ENCODE measurements at regions not wholly inside any gene's neighbourhood (a gene's known extent, or its start where the extent isn't known, plus 50 kb on each side); places are given as distances from the start of the nearest gene placed in this dataset.

- TF ChIP-seq, protein P1, sequence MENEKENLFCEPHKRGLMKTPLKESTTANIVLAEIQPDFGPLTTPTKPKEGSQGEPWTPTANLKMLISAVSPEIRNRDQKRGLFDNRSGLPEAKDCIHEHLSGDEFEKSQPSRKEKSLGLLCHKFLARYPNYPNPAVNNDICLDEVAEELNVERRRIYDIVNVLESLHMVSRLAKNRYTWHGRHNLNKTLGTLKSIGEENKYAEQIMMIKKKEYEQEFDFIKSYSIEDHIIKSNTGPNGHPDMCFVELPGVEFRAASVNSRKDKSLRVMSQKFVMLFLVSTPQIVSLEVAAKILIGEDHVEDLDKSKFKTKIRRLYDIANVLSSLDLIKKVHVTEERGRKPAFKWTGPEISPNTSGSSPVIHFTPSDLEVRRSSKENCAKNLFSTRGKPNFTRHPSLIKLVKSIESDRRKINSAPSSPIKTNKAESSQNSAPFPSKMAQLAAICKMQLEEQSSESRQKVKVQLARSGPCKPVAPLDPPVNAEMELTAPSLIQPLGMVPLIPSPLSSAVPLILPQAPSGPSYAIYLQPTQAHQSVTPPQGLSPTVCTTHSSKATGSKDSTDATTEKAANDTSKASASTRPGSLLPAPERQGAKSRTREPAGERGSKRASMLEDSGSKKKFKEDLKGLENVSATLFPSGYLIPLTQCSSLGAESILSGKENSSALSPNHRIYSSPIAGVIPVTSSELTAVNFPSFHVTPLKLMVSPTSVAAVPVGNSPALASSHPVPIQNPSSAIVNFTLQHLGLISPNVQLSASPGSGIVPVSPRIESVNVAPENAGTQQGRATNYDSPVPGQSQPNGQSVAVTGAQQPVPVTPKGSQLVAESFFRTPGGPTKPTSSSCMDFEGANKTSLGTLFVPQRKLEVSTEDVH (IDR thresholded peaks at IDR 0.05; ENCODE audit: low read depth, partially characterized antibody) = no peak
- TF ChIP-seq MAX (IDR thresholded peaks at IDR 0.05; ENCODE audit: low read depth, low read length) (no peak), ELK1 (IDR thresholded peaks at IDR 0.05; ENCODE audit: low read depth, low read length) (no peak)
Observed at GRCh38 chr9:17936365-17936764, 357.5 kb downstream of the SH3GL2 start (continued).

DNA sequence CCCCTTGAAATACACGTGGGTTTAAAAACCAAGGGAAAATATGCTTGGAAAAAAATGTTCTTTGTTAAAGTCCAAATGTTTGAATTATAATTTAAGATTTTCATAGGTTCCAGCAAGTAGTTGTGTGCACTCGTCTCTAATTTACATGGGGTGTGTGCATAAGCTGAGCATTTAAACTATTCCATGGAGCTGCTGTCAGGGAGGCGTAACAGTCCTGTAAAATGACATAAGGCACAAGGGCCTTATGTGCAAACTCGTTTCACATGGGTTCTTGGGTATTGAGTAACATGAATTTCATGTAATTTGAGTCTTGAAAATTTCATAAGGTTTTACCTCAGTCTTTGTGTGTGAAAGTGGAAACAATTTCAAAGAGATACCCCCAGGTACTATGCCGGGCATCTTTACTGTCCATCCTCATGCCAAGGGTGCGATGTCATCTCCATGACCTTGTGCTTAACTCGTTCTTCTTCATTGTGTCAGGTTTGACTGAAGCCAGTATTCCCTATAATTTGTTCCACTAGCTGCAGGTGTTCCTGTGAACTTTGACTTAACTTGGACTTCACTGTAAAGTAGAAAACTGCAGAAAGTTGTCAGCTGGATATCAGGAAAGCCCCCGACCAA lies 359.3 kb downstream of the SH3GL2 start:
- WGBS (ENCODE audit: insufficient coverage, insufficient replicate concordance, low lambda C conversion rate, missing lambda C conversion rate) = 13% methylated on average over 8 of the region's 8 CpGs
- Histone ChIP-seq H3K27ac (ENCODE audit: control insufficient read depth, insufficient read depth) (no peak overlapping the region), H3K36me3 (ENCODE audit: control insufficient read depth in 2 of 2, insufficient read depth in 2 of 2, low read length in 1 of 2) (no peaks in the 10 kb centered on the region), H3K9me3 (replicated peaks; ENCODE audit: control insufficient read depth, insufficient read depth, low read length) (no peaks in the 10 kb centered on the region), H3K9ac (ENCODE audit: control insufficient read depth, insufficient read depth, low read length) (no peak overlapping the region), H2AFZ (ENCODE audit: control insufficient read depth, low read depth, low read length) (no peak overlapping the region), H3K4me2 (ENCODE audit: control insufficient read depth, insufficient read depth) (no peak overlapping the region), H3K27me3 (replicated peaks in 1 of 2; ENCODE audit: control insufficient read depth in 2 of 2, insufficient read depth in 2 of 2, low read length in 1 of 2) (no peaks in the 10 kb centered on the region), H3K4me1 (ENCODE audit: control insufficient read depth, insufficient read depth, low read length) (no peaks in the 10 kb centered on the region), H4K20me1 (ENCODE audit: control insufficient read depth, insufficient read depth) (no peaks in the 10 kb centered on the region), H3K79me2 (ENCODE audit: control insufficient read depth, insufficient read depth, low read length) (no peaks in the 10 kb centered on the region), H3K4me3 (no peak overlapping the region)
- SMC1A ChIA-PET (ENCODE audit: uncharacterized antibody, unreplicated experiment) = no interaction called here
- intact Hi-C loops (cut with micrococcal nuclease; ENCODE audit: unreplicated experiment) = no loop called here
- TF ChIP-seq FOXK2 (IDR thresholded peaks at IDR 0.05) (no peak), DPF2 (IDR thresholded peaks at IDR 0.05) (no peak), RFX5 (IDR thresholded peaks at IDR 0.05; ENCODE audit: low read depth, low read length) (no peak), EED (IDR thresholded peaks at IDR 0.05; ENCODE audit: low read depth) (no peak), EP300 (IDR thresholded peaks at IDR 0.05; ENCODE audit: borderline replicate concordance in 1 of 2, control insufficient read depth in 1 of 2, low read depth in 2 of 2, low read length in 2 of 2) (no peak), YBX1 (IDR thresholded peaks at IDR 0.05) (no peak), SUZ12 (IDR thresholded peaks at IDR 0.05; ENCODE audit: unreplicated experiment) (no peak), ZBED1 (IDR thresholded peaks at IDR 0.05; ENCODE audit: borderline replicate concordance) (no peak), FOXM1 (IDR thresholded peaks at IDR 0.05; ENCODE audit: low read depth, low read length) (no peak), RBBP5 (conservative IDR thresholded peaks at IDR 0.05) (no peak), NBN (IDR thresholded peaks at IDR 0.05) (no peak), E4F1 (IDR thresholded peaks at IDR 0.05; ENCODE audit: borderline replicate concordance, partially characterized antibody) (no peak), BHLHE40 (IDR thresholded peaks at IDR 0.05; ENCODE audit: borderline replicate concordance in 1 of 2, low read depth in 2 of 2, low read length in 1 of 2) (no peak)
- RAD21 ChIA-PET (ENCODE audit: unreplicated experiment) = no interaction called here
- BruUV-seq (replicated peaks) = no TSS peak
- DNase-seq (ENCODE audit: low read depth, low spot score) (no peak), ATAC-seq (no peak), FAIRE-seq (no peak)
- in situ Hi-C loops (cut with MboI) = no loop called here
- CTCF ChIA-PET = no interaction called here
- POLR2A ChIA-PET = no interaction called here
